Loucy (cell line): ENCODE measurements at regions not wholly inside any gene's neighbourhood (a gene's known extent, or its start where the extent isn't known, plus 50 kb on each side); places are given as distances from the start of the nearest gene placed in this dataset.

ENCODE experiments used
- H2AFZ ChIP-seq: fragments of 200-600 bp; sonication (generic); 2 replicates; pipeline ENCODE4 v1.6.0; 2016; ENCODE audit warnings: antibody characterized with exemption, mild to moderate bottlenecking, low read length, moderate library complexity
- H3F3A ChIP-seq: fragments of 200-600 bp; 2 replicates; pipeline ENCODE4 v1.6.0; 2016; ENCODE audit warnings: antibody characterized with exemption, low read depth, mild to moderate bottlenecking
- H3K27me3 ChIP-seq: fragments of 200-600 bp; sonication (generic); 2 replicates; pipeline ENCODE4 v1.6.1; 2014; ENCODE audit warnings: low read length, mild to moderate bottlenecking; ENCODE audit not compliant: insufficient read depth, poor library complexity, severe bottlenecking
- H3K36me3 ChIP-seq: fragments of 200-600 bp; sonication (generic); 2 replicates; pipeline ENCODE4 v1.6.1; 2016; ENCODE audit warnings: low read length; ENCODE audit not compliant: insufficient read depth
- H3K4me1 ChIP-seq: fragments of 200-600 bp; sonication (generic); 2 replicates; pipeline ENCODE4 v1.5.1; 2014; ENCODE audit warnings: low read length, mild to moderate bottlenecking; ENCODE audit not compliant: insufficient read depth, poor library complexity, severe bottlenecking
- H3K4me2 ChIP-seq: fragments of 200-600 bp; sonication (generic); 2 replicates; pipeline ENCODE4 v1.6.0; 2014; ENCODE audit warnings: antibody characterized with exemption, low read length, low read depth, mild to moderate bottlenecking; ENCODE audit not compliant: poor library complexity, severe bottlenecking
- H3K4me3 ChIP-seq: fragments of 200-600 bp; sonication (generic); 2 replicates; pipeline ENCODE4 v1.5.1; 2014; ENCODE audit warnings: low read length, mild to moderate bottlenecking, mixed read lengths; ENCODE audit not compliant: poor library complexity, severe bottlenecking
- H3K79me2 ChIP-seq: fragments of 200-600 bp; sonication (generic); 2 replicates; pipeline ENCODE4 v1.6.1; 2014; ENCODE audit warnings: low read length; ENCODE audit not compliant: insufficient read depth
- H3K9ac ChIP-seq: fragments of 200-600 bp; sonication (generic); 2 replicates; pipeline ENCODE4 v1.6.0; 2014; ENCODE audit warnings: mild to moderate bottlenecking, low read depth, low read length, moderate library complexity; ENCODE audit not compliant: poor library complexity, severe bottlenecking
- H3K9me2 ChIP-seq: fragments of 200-600 bp; sonication (generic); replicated peaks from 2 replicates; pipeline ENCODE4 v1.6.1; 2016; ENCODE audit warnings: low read depth, low read length, mixed read lengths
- H3K9me3 ChIP-seq: fragments of 200-600 bp; sonication (generic); 2 replicates; pipeline ENCODE4 v1.6.1; 2014; ENCODE audit warnings: mild to moderate bottlenecking, antibody characterized with exemption, low read length, low read depth; ENCODE audit not compliant: insufficient read depth
- H4K20me1 ChIP-seq: fragments of 200-600 bp; sonication (generic); 2 replicates; pipeline ENCODE4 v1.6.0; 2014; ENCODE audit warnings: antibody characterized with exemption, low read length, mild to moderate bottlenecking; ENCODE audit not compliant: insufficient read depth, poor library complexity, severe bottlenecking
- EZH2phosphoT487 ChIP-seq: fragments of 200-600 bp; IDR thresholded peaks from 2 replicates; pipeline ENCODE4 v1.6.1; 2018; ENCODE audit warnings: antibody characterized with exemption, mild to moderate bottlenecking, moderate library complexity, borderline replicate concordance
- TF ChIP-seq, protein P1 (sequence below): fragments of 200-600 bp; sonication (generic); conservative IDR thresholded peaks from 2 replicates; pipeline ENCODE4 v1.5.1; 2014; ENCODE audit warnings: mild to moderate bottlenecking, antibody characterized with exemption, low read length

DNA sequence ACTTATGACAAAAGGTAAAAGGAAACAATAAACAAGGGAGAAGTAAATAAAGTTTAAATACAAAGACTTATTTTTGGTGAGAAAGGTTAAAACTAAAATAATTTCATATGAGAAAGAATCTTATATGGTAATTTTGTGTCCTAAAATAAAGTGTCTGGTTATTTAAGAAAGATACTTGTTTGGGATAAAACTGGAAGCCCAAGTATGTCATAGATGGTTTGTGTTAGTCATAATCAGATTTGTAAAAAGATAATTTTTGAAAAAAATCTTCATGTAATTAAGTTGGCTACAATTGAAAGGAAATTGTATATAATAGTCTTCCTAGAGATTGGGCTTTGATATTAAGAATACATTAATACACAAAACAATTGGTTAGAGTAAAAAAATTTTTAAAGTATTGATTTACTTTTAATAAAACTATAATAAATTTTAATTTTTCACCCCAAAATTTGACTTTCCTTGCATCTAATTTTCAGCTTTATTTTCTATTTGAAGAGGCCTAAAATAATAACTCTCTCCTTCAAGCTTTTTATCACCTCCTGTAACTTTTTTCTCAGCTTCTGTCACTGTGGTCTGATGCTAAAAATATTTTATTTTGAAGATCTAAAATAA is 315.6 kb downstream of the SLITRK5 start:
- TF ChIP-seq EZH2phosphoT487, result no peak
- TF ChIP-seq, protein P1, sequence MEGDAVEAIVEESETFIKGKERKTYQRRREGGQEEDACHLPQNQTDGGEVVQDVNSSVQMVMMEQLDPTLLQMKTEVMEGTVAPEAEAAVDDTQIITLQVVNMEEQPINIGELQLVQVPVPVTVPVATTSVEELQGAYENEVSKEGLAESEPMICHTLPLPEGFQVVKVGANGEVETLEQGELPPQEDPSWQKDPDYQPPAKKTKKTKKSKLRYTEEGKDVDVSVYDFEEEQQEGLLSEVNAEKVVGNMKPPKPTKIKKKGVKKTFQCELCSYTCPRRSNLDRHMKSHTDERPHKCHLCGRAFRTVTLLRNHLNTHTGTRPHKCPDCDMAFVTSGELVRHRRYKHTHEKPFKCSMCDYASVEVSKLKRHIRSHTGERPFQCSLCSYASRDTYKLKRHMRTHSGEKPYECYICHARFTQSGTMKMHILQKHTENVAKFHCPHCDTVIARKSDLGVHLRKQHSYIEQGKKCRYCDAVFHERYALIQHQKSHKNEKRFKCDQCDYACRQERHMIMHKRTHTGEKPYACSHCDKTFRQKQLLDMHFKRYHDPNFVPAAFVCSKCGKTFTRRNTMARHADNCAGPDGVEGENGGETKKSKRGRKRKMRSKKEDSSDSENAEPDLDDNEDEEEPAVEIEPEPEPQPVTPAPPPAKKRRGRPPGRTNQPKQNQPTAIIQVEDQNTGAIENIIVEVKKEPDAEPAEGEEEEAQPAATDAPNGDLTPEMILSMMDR, result no peak
- Histone ChIP-seq H4K20me1 (no peaks in the 10 kb centered on the region), H3K9me3 (no peaks in the 10 kb centered on the region), H2AFZ (no peak overlapping the region), H3K27me3 (no peaks in the 10 kb centered on the region), H3K9ac (no peak overlapping the region), H3K4me2 (no peak overlapping the region), H3K9me2 (no peaks in the 10 kb centered on the region), H3K36me3 (no peaks in the 10 kb centered on the region), H3K79me2 (no peaks in the 10 kb centered on the region), H3K4me3 (no peak overlapping the region), H3F3A (no peaks in the 10 kb centered on the region), H3K4me1 (no peaks in the 10 kb centered on the region)

DNA sequence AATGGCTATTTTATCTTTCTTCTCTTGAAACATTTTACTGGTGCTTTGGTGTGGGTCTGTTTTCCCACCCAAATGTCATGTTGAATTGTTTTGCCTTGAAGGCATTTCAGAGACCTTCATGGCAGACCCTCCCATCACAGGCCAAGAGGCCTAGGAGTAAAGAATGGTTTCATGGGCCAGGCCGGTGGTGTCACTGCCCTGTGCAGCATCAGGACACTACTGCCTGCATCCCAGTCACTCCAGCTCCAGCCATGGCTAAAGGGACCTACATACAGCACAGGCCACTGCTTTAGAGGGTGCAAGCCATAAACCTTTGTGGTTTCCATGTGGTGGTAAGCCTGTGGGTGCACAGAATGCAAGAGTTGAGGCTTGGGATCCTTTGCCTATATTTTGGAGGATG is 326.9 kb downstream of the SLITRK5 start:
- Histone ChIP-seq H3K27me3 (no peaks in the 10 kb centered on the region), H3K9me2 (no peaks in the 10 kb centered on the region), H2AFZ (no peak overlapping the region), H3K4me1 (no peaks in the 10 kb centered on the region), H3K4me3 (no peak overlapping the region), H4K20me1 (no peaks in the 10 kb centered on the region), H3K79me2 (no peaks in the 10 kb centered on the region), H3K36me3 (no peaks in the 10 kb centered on the region), H3K9me3 (no peaks in the 10 kb centered on the region), H3F3A (no peaks in the 10 kb centered on the region), H3K4me2 (no peak overlapping the region), H3K9ac (no peak overlapping the region)
- TF ChIP-seq EZH2phosphoT487, result no peak
- TF ChIP-seq, protein P1, result no peak

DNA sequence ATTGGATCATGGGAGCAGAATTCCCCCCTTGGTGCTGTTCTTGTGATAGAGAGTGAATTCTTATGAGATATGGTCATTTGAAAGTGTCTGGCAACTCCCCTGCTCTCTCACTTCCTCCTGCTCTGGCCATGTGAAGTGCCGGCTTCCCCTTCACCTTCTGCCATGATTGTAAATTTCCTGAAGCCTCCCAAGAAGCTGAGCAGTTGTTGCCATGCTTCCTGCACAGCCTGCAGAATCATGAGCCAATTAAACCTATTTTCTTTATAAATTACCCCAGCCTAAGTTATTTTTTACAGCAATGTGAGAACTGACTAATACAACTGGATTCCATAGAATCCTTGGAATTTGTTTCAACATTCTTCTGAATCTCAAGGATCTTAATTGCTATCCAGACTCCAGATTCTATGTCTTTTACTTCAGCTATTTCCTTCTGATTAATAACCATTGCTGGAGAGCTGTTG is 328.1 kb downstream of the SLITRK5 start:
- H3K4me2 ChIP-seq, result no peak overlapping the region
- H3K9ac ChIP-seq, result no peak overlapping the region
- H4K20me1 ChIP-seq, result no peaks in the 10 kb centered on the region
- no peaks in the 10 kb centered on the region for H3K27me3 ChIP-seq
- no peaks in the 10 kb centered on the region for H3K9me3 ChIP-seq
- H3F3A ChIP-seq, result no peaks in the 10 kb centered on the region
- no peak overlapping the region for H3K4me3 ChIP-seq
- no peaks in the 10 kb centered on the region for H3K4me1 ChIP-seq
- H3K36me3 ChIP-seq, result no peaks in the 10 kb centered on the region
- H2AFZ ChIP-seq, result no peak overlapping the region
- H3K79me2 ChIP-seq, result no peaks in the 10 kb centered on the region
- TF ChIP-seq, protein P1, result no peak
- no peak for TF ChIP-seq EZH2phosphoT487
- H3K9me2 ChIP-seq, result no peaks in the 10 kb centered on the region
